H9 (cell line): ENCODE measurements at regions not wholly inside any gene's neighbourhood (a gene's known extent, or its start where the extent isn't known, plus 50 kb on each side); places are given as distances from the start of the nearest gene placed in this dataset.

Source experiments
- DNase-seq: peaks from one replicate; pipeline ENCODE4 v3.0.0-alpha.2; 2017
- H2AFZ ChIP-seq: one replicate; pipeline ENCODE4 v1.6.1; 2013; ENCODE audit warnings: mild to moderate bottlenecking, low read length, control low read depth, moderate library complexity
- H2AK5ac ChIP-seq: 2 replicates; pipeline ENCODE4 v1.6.1; 2013; ENCODE audit warnings: low read length, control low read depth, mixed read lengths; ENCODE audit not compliant: insufficient read length
- H2BK120ac ChIP-seq: one replicate; pipeline ENCODE4 v1.6.1; 2013; ENCODE audit warnings: low read depth, mild to moderate bottlenecking, low read length, control low read depth, inconsistent platforms; ENCODE audit not compliant: poor library complexity, severe bottlenecking
- H2BK12ac ChIP-seq: 2 replicates; pipeline ENCODE4 v1.6.1; 2013; ENCODE audit warnings: low read length, control low read depth, mixed read lengths, low read depth; ENCODE audit not compliant: insufficient read length
- H2BK15ac ChIP-seq: 2 replicates; pipeline ENCODE4 v1.6.1; 2013; ENCODE audit warnings: low read depth, low read length, control low read depth
- H2BK20ac ChIP-seq: one replicate; pipeline ENCODE4 v1.6.1; 2013; ENCODE audit warnings: low read depth, mild to moderate bottlenecking, low read length, control low read depth, inconsistent platforms; ENCODE audit not compliant: poor library complexity, severe bottlenecking
- H2BK5ac ChIP-seq: 2 replicates; pipeline ENCODE4 v1.6.1; 2013; ENCODE audit warnings: low read length, control low read depth, mixed read lengths; ENCODE audit not compliant: insufficient read length
- H3K14ac ChIP-seq: 2 replicates; pipeline ENCODE4 v1.6.1; 2013; ENCODE audit warnings: low read length, control low read depth; ENCODE audit not compliant: insufficient read depth
- H3K18ac ChIP-seq: 2 replicates; pipeline ENCODE4 v1.6.1; 2013; ENCODE audit warnings: low read depth, mild to moderate bottlenecking, mixed read lengths, low read length, control low read depth; ENCODE audit not compliant: insufficient read length
- H3K23ac ChIP-seq: 2 replicates; pipeline ENCODE4 v1.6.1; 2013; ENCODE audit warnings: low read length, control low read depth, mixed read lengths, low read depth; ENCODE audit not compliant: insufficient read length
- H3K23me2 ChIP-seq: 2 replicates; pipeline ENCODE4 v1.6.1; 2013; ENCODE audit warnings: low read depth, mild to moderate bottlenecking, mixed read lengths, low read length, control low read depth; ENCODE audit not compliant: insufficient read length, poor library complexity, severe bottlenecking
- H3K27ac ChIP-seq: 2 replicates; pipeline ENCODE4 v1.5.1; 2013; ENCODE audit warnings: low read length, control low read depth, mixed read lengths, low read depth; ENCODE audit not compliant: insufficient read length
- H3K27me3 ChIP-seq: 2 replicates; pipeline ENCODE4 v1.6.1; 2013; ENCODE audit warnings: low read length, control low read depth, inconsistent platforms; ENCODE audit not compliant: insufficient read depth
- H3K4ac ChIP-seq: 2 replicates; pipeline ENCODE4 v1.6.1; 2013; ENCODE audit warnings: low read depth, mild to moderate bottlenecking, control low read depth, inconsistent platforms, low read length, moderate library complexity
- H3K4me1 ChIP-seq: 2 replicates; pipeline ENCODE4 v1.6.1; 2013; ENCODE audit warnings: low read length, control low read depth, inconsistent platforms; ENCODE audit not compliant: insufficient read depth
- H3K4me2 ChIP-seq: 2 replicates; pipeline ENCODE4 v1.6.1; 2013; ENCODE audit warnings: low read length, control low read depth, mixed read lengths; ENCODE audit not compliant: insufficient read length, insufficient read depth
- H3K56ac ChIP-seq: 2 replicates; pipeline ENCODE4 v1.6.1; 2013; ENCODE audit warnings: low read depth, mild to moderate bottlenecking, mixed read lengths, low read length, control low read depth; ENCODE audit not compliant: insufficient read length
- H3K79me1 ChIP-seq: 2 replicates; pipeline ENCODE4 v1.6.1; 2013; ENCODE audit warnings: low read depth, mild to moderate bottlenecking, moderate library complexity, low read length, control low read depth, inconsistent platforms; ENCODE audit not compliant: insufficient read depth, poor library complexity, severe bottlenecking
- H3K79me2 ChIP-seq: 2 replicates; pipeline ENCODE4 v1.6.1; 2013; ENCODE audit warnings: low read length, control low read depth, inconsistent platforms; ENCODE audit not compliant: insufficient read depth
- H3K9ac ChIP-seq: 2 replicates; pipeline ENCODE4 v1.6.1; 2013; ENCODE audit warnings: low read length, control low read depth, mixed read lengths; ENCODE audit not compliant: insufficient read length; ENCODE audit errors: extremely low read depth
- H3K9me3 ChIP-seq: one replicate; pipeline ENCODE4 v1.6.1; 2013; ENCODE audit warnings: low read depth, low read length, inconsistent platforms; ENCODE audit not compliant: control insufficient read depth
- H3T11ph ChIP-seq: one replicate; pipeline ENCODE4 v1.6.1; 2013; ENCODE audit warnings: mild to moderate bottlenecking, low read length, control low read depth, inconsistent platforms
- H4K20me1 ChIP-seq: one replicate; pipeline ENCODE4 v1.6.1; 2013; ENCODE audit not compliant: control insufficient read depth, insufficient read length, insufficient read depth
- H4K5ac ChIP-seq: 2 replicates; pipeline ENCODE4 v1.6.1; 2013; ENCODE audit warnings: low read depth, mild to moderate bottlenecking, mixed read lengths, low read length, control low read depth; ENCODE audit not compliant: insufficient read length
- H4K8ac ChIP-seq: replicated peaks from 2 replicates; pipeline ENCODE4 v1.6.1; 2013; ENCODE audit warnings: low read length, control low read depth, mixed read lengths, low read depth; ENCODE audit not compliant: insufficient read length
- H4K91ac ChIP-seq: 2 replicates; pipeline ENCODE4 v1.6.1; 2013; ENCODE audit warnings: low read depth, mild to moderate bottlenecking, moderate library complexity, mixed read lengths, low read length, control low read depth; ENCODE audit not compliant: insufficient read length
- H3K27ac Mint-ChIP-seq, 3 experiments: 2 replicates in 2 of 3; 3 replicates in 1 of 3; pipeline ENCODE4 v1.8.0; 2020 to 2021; ENCODE audit warnings: mixed read lengths in 3 of 3, mild to moderate bottlenecking in 1 of 3, moderate library complexity in 1 of 3
- H3K27me3 Mint-ChIP-seq: 2 replicates; pipeline ENCODE4 v1.8.0; 2021; ENCODE audit warnings: low read depth, mild to moderate bottlenecking, moderate library complexity, mixed read lengths
- H3K36me3 Mint-ChIP-seq, 3 experiments: 2 replicates in 2 of 3; 3 replicates in 1 of 3; pipeline ENCODE4 v1.8.0; 2020 to 2021; ENCODE audit warnings: low read depth in 3 of 3, mixed read lengths in 3 of 3; ENCODE audit not compliant: insufficient read depth in 1 of 3
- H3K4me1 Mint-ChIP-seq, 2 experiments: 2 replicates each; pipeline ENCODE4 v1.8.0; 2020; ENCODE audit warnings: mixed read lengths in 2 of 2
- H3K4me3 Mint-ChIP-seq, 2 experiments: 2 replicates in 1 of 2; 3 replicates in 1 of 2; pipeline ENCODE4 v1.8.0; 2020 to 2021; ENCODE audit warnings: mild to moderate bottlenecking in 2 of 2, mixed read lengths in 2 of 2, moderate library complexity in 1 of 2
- H3K9me3 Mint-ChIP-seq, 2 experiments: 2 replicates in 1 of 2; 3 replicates in 1 of 2; pipeline ENCODE4 v1.8.0; 2020; ENCODE audit warnings: mild to moderate bottlenecking in 2 of 2, mixed read lengths in 2 of 2, moderate library complexity in 1 of 2
- WGBS: extraction: QIAGEN DNeasy Blood & Tissue Kit; methylation state at CpG from one replicate; pipeline ENCODE4 v1.1.7; 2013; ENCODE audit warnings: missing lambda C conversion rate, low lambda C conversion rate, mixed read lengths; ENCODE audit not compliant: insufficient read length; ENCODE audit errors: extremely low coverage; 5-methylcytosine and 5-hydroxymethylcytosine counted together
- TF ChIP-seq, protein P1 (sequence below): fragments of 200-600 bp; sonication (generic); conservative IDR thresholded peaks from 3 replicates; pipeline ENCODE4 v1.8.0; 2021; ENCODE audit warnings: antibody characterized with exemption, mild to moderate bottlenecking

DNA sequence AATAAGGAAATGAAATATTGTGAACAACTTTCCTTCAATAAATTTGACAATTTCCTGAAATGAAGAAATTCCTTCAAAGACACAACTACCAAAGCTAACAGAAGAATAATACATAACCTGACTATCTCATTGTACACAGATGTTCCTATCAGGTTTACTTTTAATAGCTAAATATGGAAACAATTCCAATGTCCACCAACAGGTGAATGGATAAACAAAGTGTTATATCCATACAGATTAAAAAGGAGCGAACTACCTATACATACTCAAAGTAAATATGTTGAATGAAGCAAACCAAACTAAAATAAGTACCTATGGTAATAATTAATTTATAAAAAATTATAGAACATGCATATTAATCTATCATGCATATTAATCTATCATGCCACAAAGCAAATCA is 554.9 kb downstream of the PPP4R3C start:
- TF ChIP-seq, protein P1, sequence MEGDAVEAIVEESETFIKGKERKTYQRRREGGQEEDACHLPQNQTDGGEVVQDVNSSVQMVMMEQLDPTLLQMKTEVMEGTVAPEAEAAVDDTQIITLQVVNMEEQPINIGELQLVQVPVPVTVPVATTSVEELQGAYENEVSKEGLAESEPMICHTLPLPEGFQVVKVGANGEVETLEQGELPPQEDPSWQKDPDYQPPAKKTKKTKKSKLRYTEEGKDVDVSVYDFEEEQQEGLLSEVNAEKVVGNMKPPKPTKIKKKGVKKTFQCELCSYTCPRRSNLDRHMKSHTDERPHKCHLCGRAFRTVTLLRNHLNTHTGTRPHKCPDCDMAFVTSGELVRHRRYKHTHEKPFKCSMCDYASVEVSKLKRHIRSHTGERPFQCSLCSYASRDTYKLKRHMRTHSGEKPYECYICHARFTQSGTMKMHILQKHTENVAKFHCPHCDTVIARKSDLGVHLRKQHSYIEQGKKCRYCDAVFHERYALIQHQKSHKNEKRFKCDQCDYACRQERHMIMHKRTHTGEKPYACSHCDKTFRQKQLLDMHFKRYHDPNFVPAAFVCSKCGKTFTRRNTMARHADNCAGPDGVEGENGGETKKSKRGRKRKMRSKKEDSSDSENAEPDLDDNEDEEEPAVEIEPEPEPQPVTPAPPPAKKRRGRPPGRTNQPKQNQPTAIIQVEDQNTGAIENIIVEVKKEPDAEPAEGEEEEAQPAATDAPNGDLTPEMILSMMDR, result peak; percentile 35; the same call in 1 of the 3 replicates
- Mint-ChIP-seq H3K27me3 (no peaks in the 10 kb centered on the region; the same call in 1 of the 2 replicates), H3K4me1 (no peaks in the 10 kb centered on the region), H3K36me3 (peaks cover 8 to 11% (median 8%) of the 10 kb centered on the region in 3 experiments; a peak in 4 of 7 replicates), H3K27ac (no peak overlapping the region), H3K9me3 (peaks cover 44 to 47% of the 10 kb centered on the region in 2 experiments), H3K4me3 (no peak overlapping the region)
- Histone ChIP-seq H2AFZ (no peak overlapping the region), H3K4me1 (no peaks in the 10 kb centered on the region), H2BK20ac (no peak overlapping the region), H3K4me2 (no peak overlapping the region), H2BK12ac (no peak overlapping the region), H3K23ac (no peak overlapping the region), H3K18ac (no peak overlapping the region), H3K27me3 (no peaks in the 10 kb centered on the region), H2BK120ac (no peak overlapping the region), H2BK15ac (no peak overlapping the region), H3K9ac (no peak overlapping the region), H3K56ac (no peak overlapping the region), H4K8ac (no peak overlapping the region), H3K27ac (no peak overlapping the region), H4K20me1 (no peaks in the 10 kb centered on the region), H2BK5ac (no peak overlapping the region), H4K5ac (no peak overlapping the region), H3K4ac (no peak overlapping the region), H3K9me3 (peaks cover 10% of the 10 kb centered on the region), H2AK5ac (no peak overlapping the region), H3T11ph (no peak overlapping the region), H3K23me2 (no peaks in the 10 kb centered on the region), H4K91ac (no peak overlapping the region), H3K79me1 (no peaks in the 10 kb centered on the region), H3K79me2 (no peaks in the 10 kb centered on the region), H3K14ac (no peak overlapping the region)
- WGBS, result no CpG with 5 or more reads among the region's 1 CpG
- no peak for DNase-seq
